CD4-positive, alpha-beta T cell treated with Interferon gamma for 1 hour (primary cell): ENCODE measurements at regions not wholly inside any gene's neighbourhood (a gene's known extent, or its start where the extent isn't known, plus 50 kb on each side); places are given as distances from the start of the nearest gene placed in this dataset.
"Not testable (repeated sequence)": the region's sequence is repeated elsewhere in the genome, so short reads cannot be mapped to it uniquely, and the experiment has no call there.

Experiments
- DNase-seq: peaks from one replicate; pipeline ENCODE4 v3.0.0-alpha.2; 2020

- DNase-seq: no peak
Observed at GRCh38 chr11:134612140-134613030, 200.3 kb upstream of the B3GAT1 start.

GRCh38 chr11:134611537-134611936 lies 199.5 kb upstream of the B3GAT1 start:
- no peak for DNase-seq

GRCh38 chr11:134610116-134610910 lies 198.3 kb upstream of the B3GAT1 start:
- DNase-seq: no peak

- DNase-seq: no peak
Observed at GRCh38 chr11:134609361-134610115, 197.5 kb upstream of the B3GAT1 start.

GRCh38 chr11:134607963-134608750 lies 196.1 kb upstream of the B3GAT1 start:
- no peak for DNase-seq

- DNase-seq: no peak
Observed at GRCh38 chr11:134606251-134606650, 194.2 kb upstream of the B3GAT1 start.

GRCh38 chr11:134604886-134605285 lies 192.8 kb upstream of the B3GAT1 start:
- DNase-seq: no peak

- no peak for DNase-seq
Observed at GRCh38 chr11:134599299-134599771, 187.3 kb upstream of the B3GAT1 start.

- no peak for DNase-seq
Observed at GRCh38 chr11:134598368-134598767, 186.3 kb upstream of the B3GAT1 start.

GRCh38 chr11:134597452-134597851 lies 185.4 kb upstream of the B3GAT1 start:
- no peak for DNase-seq

- no peak for DNase-seq
Observed at GRCh38 chr11:134596404-134596803, 184.4 kb upstream of the B3GAT1 start.

GRCh38 chr11:134592391-134592990 lies 180.4 kb upstream of the B3GAT1 start:
- DNase-seq: no peak

GRCh38 chr11:134591338-134591737 lies 179.3 kb upstream of the B3GAT1 start:
- DNase-seq: no peak

- no peak for DNase-seq
Observed at GRCh38 chr11:134589129-134589528, 177.1 kb upstream of the B3GAT1 start.

GRCh38 chr11:134588460-134589110 lies 176.5 kb upstream of the B3GAT1 start:
- DNase-seq: not testable (repeated sequence)

GRCh38 chr11:134587345-134587744 lies 175.3 kb upstream of the B3GAT1 start:
- no peak for DNase-seq

- no peak for DNase-seq
Observed at GRCh38 chr11:134586726-134587125, 174.7 kb upstream of the B3GAT1 start.

- no peak for DNase-seq
Observed at GRCh38 chr11:134585666-134586610, 173.9 kb upstream of the B3GAT1 start.

- DNase-seq: no peak
Observed at GRCh38 chr11:134584706-134585445, 172.8 kb upstream of the B3GAT1 start.
